HEK293 (cell line): ENCODE measurements at regions not wholly inside any gene's neighbourhood (a gene's known extent, or its start where the extent isn't known, plus 50 kb on each side); places are given as distances from the start of the nearest gene placed in this dataset.

ENCODE experiments used
- MEIS1 ChIP-seq: sonication (generic); formaldehyde crosslinking; IDR thresholded peaks from 2 replicates; pipeline ENCODE4 v1.8.1; 2022; ENCODE audit warnings: missing genetic modification reagents, mild to moderate bottlenecking, borderline replicate concordance
- SALL2 ChIP-seq: fragments of 450-650 bp; formaldehyde crosslinking; IDR thresholded peaks from 2 replicates; pipeline ENCODE4 v1.5.0; 2017; ENCODE audit warnings: missing biosample characterization, mild to moderate bottlenecking, missing genetic modification characterization, borderline replicate concordance
- ZNF155 ChIP-seq: fragments of 450-650 bp; formaldehyde crosslinking; IDR thresholded peaks from 2 replicates; pipeline ENCODE4 v1.5.1; 2016; ENCODE audit warnings: missing biosample characterization, missing genetic modification characterization
- ZNF169 ChIP-seq: fragments of 450-650 bp; formaldehyde crosslinking; IDR thresholded peaks from 2 replicates; pipeline ENCODE4 v1.5.1; 2016; ENCODE audit warnings: missing biosample characterization, missing genetic modification characterization
- ZNF350 ChIP-seq: fragments of 450-650 bp; formaldehyde crosslinking; IDR thresholded peaks from 2 replicates; pipeline ENCODE4 v1.5.0; 2017; ENCODE audit warnings: missing biosample characterization, mild to moderate bottlenecking, missing genetic modification characterization
- ZNF510 ChIP-seq: fragments of 450-650 bp; formaldehyde crosslinking; IDR thresholded peaks from 2 replicates; pipeline ENCODE4 v1.5.1; 2018; ENCODE audit warnings: mild to moderate bottlenecking, missing genetic modification characterization, missing biosample characterization; ENCODE audit not compliant: insufficient replicate concordance
- ZNF548 ChIP-seq: fragments of 450-650 bp; formaldehyde crosslinking; IDR thresholded peaks from 2 replicates; pipeline ENCODE4 v1.5.1; 2016; ENCODE audit warnings: missing biosample characterization, missing genetic modification characterization
- TF ChIP-seq, protein P1 (sequence below): fragments of 450-650 bp; formaldehyde crosslinking; IDR thresholded peaks from 2 replicates; pipeline ENCODE4 v1.5.1; 2016; ENCODE audit warnings: missing biosample characterization, missing genetic modification characterization
- TF ChIP-seq, protein P2 (sequence below): fragments of 450-650 bp; formaldehyde crosslinking; IDR thresholded peaks from 2 replicates; pipeline ENCODE4 v1.5.1; 2016; ENCODE audit warnings: missing biosample characterization, missing genetic modification characterization

DNA sequence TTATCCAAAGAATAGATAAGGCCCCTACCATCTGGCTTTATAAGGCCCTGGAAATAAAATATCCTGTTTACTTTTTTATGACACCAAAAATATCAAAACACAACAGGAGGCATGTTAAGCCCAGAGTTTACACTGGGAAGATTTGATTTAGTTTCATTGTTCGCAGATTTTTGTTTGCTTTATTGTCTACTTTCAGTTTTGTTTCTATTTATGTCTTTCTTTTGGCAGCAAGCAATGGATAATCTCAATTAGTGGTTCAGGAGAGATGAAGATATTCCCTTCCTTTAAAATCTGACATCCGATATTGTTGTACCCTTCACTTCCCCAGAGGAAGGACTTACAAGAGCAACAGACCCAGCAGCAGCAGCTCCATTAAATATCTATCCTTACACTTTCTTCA, 249.4 kb upstream of the ARPP21 start:
- TF ChIP-seq, protein P1, sequence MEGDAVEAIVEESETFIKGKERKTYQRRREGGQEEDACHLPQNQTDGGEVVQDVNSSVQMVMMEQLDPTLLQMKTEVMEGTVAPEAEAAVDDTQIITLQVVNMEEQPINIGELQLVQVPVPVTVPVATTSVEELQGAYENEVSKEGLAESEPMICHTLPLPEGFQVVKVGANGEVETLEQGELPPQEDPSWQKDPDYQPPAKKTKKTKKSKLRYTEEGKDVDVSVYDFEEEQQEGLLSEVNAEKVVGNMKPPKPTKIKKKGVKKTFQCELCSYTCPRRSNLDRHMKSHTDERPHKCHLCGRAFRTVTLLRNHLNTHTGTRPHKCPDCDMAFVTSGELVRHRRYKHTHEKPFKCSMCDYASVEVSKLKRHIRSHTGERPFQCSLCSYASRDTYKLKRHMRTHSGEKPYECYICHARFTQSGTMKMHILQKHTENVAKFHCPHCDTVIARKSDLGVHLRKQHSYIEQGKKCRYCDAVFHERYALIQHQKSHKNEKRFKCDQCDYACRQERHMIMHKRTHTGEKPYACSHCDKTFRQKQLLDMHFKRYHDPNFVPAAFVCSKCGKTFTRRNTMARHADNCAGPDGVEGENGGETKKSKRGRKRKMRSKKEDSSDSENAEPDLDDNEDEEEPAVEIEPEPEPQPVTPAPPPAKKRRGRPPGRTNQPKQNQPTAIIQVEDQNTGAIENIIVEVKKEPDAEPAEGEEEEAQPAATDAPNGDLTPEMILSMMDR (tag by site-specific recombination) = no peak
- TF ChIP-seq, protein P2, sequence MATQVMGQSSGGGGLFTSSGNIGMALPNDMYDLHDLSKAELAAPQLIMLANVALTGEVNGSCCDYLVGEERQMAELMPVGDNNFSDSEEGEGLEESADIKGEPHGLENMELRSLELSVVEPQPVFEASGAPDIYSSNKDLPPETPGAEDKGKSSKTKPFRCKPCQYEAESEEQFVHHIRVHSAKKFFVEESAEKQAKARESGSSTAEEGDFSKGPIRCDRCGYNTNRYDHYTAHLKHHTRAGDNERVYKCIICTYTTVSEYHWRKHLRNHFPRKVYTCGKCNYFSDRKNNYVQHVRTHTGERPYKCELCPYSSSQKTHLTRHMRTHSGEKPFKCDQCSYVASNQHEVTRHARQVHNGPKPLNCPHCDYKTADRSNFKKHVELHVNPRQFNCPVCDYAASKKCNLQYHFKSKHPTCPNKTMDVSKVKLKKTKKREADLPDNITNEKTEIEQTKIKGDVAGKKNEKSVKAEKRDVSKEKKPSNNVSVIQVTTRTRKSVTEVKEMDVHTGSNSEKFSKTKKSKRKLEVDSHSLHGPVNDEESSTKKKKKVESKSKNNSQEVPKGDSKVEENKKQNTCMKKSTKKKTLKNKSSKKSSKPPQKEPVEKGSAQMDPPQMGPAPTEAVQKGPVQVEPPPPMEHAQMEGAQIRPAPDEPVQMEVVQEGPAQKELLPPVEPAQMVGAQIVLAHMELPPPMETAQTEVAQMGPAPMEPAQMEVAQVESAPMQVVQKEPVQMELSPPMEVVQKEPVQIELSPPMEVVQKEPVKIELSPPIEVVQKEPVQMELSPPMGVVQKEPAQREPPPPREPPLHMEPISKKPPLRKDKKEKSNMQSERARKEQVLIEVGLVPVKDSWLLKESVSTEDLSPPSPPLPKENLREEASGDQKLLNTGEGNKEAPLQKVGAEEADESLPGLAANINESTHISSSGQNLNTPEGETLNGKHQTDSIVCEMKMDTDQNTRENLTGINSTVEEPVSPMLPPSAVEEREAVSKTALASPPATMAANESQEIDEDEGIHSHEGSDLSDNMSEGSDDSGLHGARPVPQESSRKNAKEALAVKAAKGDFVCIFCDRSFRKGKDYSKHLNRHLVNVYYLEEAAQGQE = no peak
- TF ChIP-seq SALL2 (tag by site-specific recombination) (no peak), ZNF548 (no peak), ZNF350 (tag by site-specific recombination) (no peak), ZNF169 (tag by site-specific recombination) (no peak), ZNF155 (tag by site-specific recombination) (no peak), ZNF510 (tag by site-specific recombination) (no peak), MEIS1 (no peak)
